ENCODE measurements at regions not wholly inside any gene's neighbourhood (a gene's known extent, or its start where the extent isn't known, plus 50 kb on each side); places are given as distances from the start of the nearest gene placed in this dataset.

DNA sequence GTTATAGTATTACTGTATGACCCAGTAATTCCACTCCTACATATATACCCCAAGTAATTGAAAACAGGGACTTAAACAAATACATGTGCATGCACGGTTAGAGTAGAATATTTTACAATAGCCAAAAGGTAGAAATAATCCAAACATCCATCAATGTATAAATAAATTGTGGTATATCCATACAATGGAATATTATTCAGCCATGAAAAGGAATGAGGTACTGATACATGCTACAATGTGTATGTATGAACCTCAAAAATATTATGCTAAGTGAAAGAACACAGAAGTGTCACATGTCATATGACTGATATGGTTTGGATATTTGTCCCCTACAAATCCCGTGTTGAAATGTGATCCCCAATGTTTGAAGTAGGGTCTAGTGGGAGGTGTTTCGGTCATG is 560.8 kb upstream of the LARGE1 start:
- DNase-seq (ENCODE audit: insufficient read length, low spot score) (no peak), FAIRE-seq (no peak)
- TF ChIP-seq POLR2AphosphoS5 (IDR thresholded peaks at IDR 0.05; ENCODE audit: low read depth, low read length) = no peak

GRCh38 chr22:34486381-34486780 is 566.1 kb upstream of the LARGE1 start:
- DNase-seq (ENCODE audit: insufficient read length, low spot score) = no peak
- FAIRE-seq = no peak
- TF ChIP-seq POU2F2 (IDR thresholded peaks at IDR 0.05; ENCODE audit: low read depth, low read length) (no peak), POLR2AphosphoS5 (IDR thresholded peaks at IDR 0.05; ENCODE audit: low read depth, low read length) (no peak), POLR2A (IDR thresholded peaks at IDR 0.05; ENCODE audit: low read depth, low read length) (no peak), TAF1 (IDR thresholded peaks at IDR 0.05; ENCODE audit: low read depth, low read length) (no peak), SPI1 (IDR thresholded peaks at IDR 0.05; ENCODE audit: low read depth, low read length) (no peak), PAX5 (IDR thresholded peaks at IDR 0.05; ENCODE audit: insufficient read depth, low read length, severe bottlenecking) (no peak)

DNA sequence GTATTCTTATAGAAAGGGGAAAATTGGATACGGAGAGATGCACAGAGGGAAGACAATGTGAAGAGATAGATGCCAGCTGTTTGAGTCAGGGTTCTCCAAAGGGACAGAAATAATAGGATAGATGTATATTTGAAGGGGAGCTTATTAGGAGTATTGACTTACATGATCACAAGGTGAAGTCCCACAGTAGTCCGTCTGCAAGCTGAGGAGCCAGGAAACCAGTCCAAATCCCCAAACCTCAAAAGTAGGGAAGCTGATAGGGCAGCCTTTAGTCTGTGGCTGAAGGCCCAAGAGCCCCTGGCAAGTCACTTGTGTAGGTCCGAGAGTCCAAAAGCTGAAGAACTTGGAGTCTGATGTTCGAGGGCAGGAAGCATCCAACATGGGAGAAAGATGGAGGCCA is 569.6 kb upstream of the LARGE1 start:
- no peak for FAIRE-seq
- DNase-seq (ENCODE audit: insufficient read length, low spot score) = no peak
- no peak for TF ChIP-seq POLR2AphosphoS5 (IDR thresholded peaks at IDR 0.05; ENCODE audit: low read depth, low read length)
- TF ChIP-seq POLR2A (IDR thresholded peaks at IDR 0.05; ENCODE audit: low read depth, low read length) = no peak
- no peak for TF ChIP-seq SPI1 (IDR thresholded peaks at IDR 0.05; ENCODE audit: low read depth, low read length)
- TF ChIP-seq POU2F2 (IDR thresholded peaks at IDR 0.05; ENCODE audit: low read depth, low read length) = no peak
- TF ChIP-seq TAF1 (IDR thresholded peaks at IDR 0.05; ENCODE audit: low read depth, low read length) = no peak
- no peak for TF ChIP-seq PAX5 (IDR thresholded peaks at IDR 0.05; ENCODE audit: insufficient read depth, low read length, severe bottlenecking)

- no peak for DNase-seq (ENCODE audit: insufficient read length, low spot score)
- TF ChIP-seq SPI1 (IDR thresholded peaks at IDR 0.05; ENCODE audit: low read depth, low read length) (no peak), TAF1 (IDR thresholded peaks at IDR 0.05; ENCODE audit: low read depth, low read length) (no peak), POLR2AphosphoS5 (IDR thresholded peaks at IDR 0.05; ENCODE audit: low read depth, low read length) (no peak), POU2F2 (IDR thresholded peaks at IDR 0.05; ENCODE audit: low read depth, low read length) (no peak), PAX5 (IDR thresholded peaks at IDR 0.05; ENCODE audit: insufficient read depth, low read length, severe bottlenecking) (no peak), POLR2A (IDR thresholded peaks at IDR 0.05; ENCODE audit: low read depth, low read length) (no peak)
- no peak for FAIRE-seq
Measured at GRCh38 chr22:34490886-34491285, 570.6 kb upstream of the LARGE1 start.

GRCh38 chr22:34493486-34493885 is 572.5 kb upstream of the ISX start:
- FAIRE-seq (no peak), DNase-seq (ENCODE audit: insufficient read length, low spot score) (no peak)
- TF ChIP-seq TAF1 (IDR thresholded peaks at IDR 0.05; ENCODE audit: low read depth, low read length) (no peak), POLR2AphosphoS5 (IDR thresholded peaks at IDR 0.05; ENCODE audit: low read depth, low read length) (no peak), POLR2A (IDR thresholded peaks at IDR 0.05; ENCODE audit: low read depth, low read length) (no peak), SPI1 (IDR thresholded peaks at IDR 0.05; ENCODE audit: low read depth, low read length) (no peak), POU2F2 (IDR thresholded peaks at IDR 0.05; ENCODE audit: low read depth, low read length) (no peak), PAX5 (IDR thresholded peaks at IDR 0.05; ENCODE audit: insufficient read depth, low read length, severe bottlenecking) (no peak)

- TF ChIP-seq POU2F2 (IDR thresholded peaks at IDR 0.05; ENCODE audit: low read depth, low read length) (no peak), POLR2AphosphoS5 (IDR thresholded peaks at IDR 0.05; ENCODE audit: low read depth, low read length) (no peak), TAF1 (IDR thresholded peaks at IDR 0.05; ENCODE audit: low read depth, low read length) (no peak), POLR2A (IDR thresholded peaks at IDR 0.05; ENCODE audit: low read depth, low read length) (no peak), SPI1 (IDR thresholded peaks at IDR 0.05; ENCODE audit: low read depth, low read length) (no peak), PAX5 (IDR thresholded peaks at IDR 0.05; ENCODE audit: insufficient read depth, low read length, severe bottlenecking) (no peak)
- FAIRE-seq = no peak
Measured at GRCh38 chr22:34501366-34501965, 564.5 kb upstream of the ISX start.

DNA sequence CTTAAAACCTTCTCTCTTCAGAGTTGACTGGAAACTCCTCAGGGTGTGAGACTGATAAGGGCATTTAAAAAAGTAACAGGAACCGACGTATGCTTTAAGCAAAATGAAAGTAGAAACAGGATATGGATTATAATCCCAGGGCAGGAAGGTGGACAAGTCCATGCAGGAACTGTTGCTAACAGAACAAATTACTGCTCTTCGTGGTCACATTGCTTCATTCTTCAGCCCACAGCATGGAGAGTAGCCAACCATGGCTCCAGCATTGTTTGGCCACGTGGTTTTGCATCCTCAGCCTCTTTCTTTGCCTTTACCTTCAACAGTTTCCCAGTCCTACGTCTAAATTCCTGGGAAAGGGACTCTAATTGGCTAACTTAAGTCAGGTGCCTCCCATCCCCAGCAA is 563.1 kb upstream of the ISX start:
- TF ChIP-seq SPI1 (IDR thresholded peaks at IDR 0.05; ENCODE audit: low read depth, low read length) (no peak), POLR2A (IDR thresholded peaks at IDR 0.05; ENCODE audit: low read depth, low read length) (no peak), TAF1 (IDR thresholded peaks at IDR 0.05; ENCODE audit: low read depth, low read length) (no peak), PAX5 (IDR thresholded peaks at IDR 0.05; ENCODE audit: insufficient read depth, low read length, severe bottlenecking) (no peak)
- no peak for FAIRE-seq
- DNase-seq (ENCODE audit: insufficient read length, low spot score) = no peak

More at GRCh38 chr22:34501366-34501965, 564.5 kb upstream of the ISX start:
- DNase-seq (ENCODE audit: insufficient read length, low spot score) = no peak

- FAIRE-seq = no peak
- TF ChIP-seq SPI1 (IDR thresholded peaks at IDR 0.05; ENCODE audit: low read depth, low read length) (no peak), POU2F2 (IDR thresholded peaks at IDR 0.05; ENCODE audit: low read depth, low read length) (no peak), TAF1 (IDR thresholded peaks at IDR 0.05; ENCODE audit: low read depth, low read length) (no peak), POLR2AphosphoS5 (IDR thresholded peaks at IDR 0.05; ENCODE audit: low read depth, low read length) (no peak), PAX5 (IDR thresholded peaks at IDR 0.05; ENCODE audit: insufficient read depth, low read length, severe bottlenecking) (no peak), POLR2A (IDR thresholded peaks at IDR 0.05; ENCODE audit: low read depth, low read length) (no peak)
- DNase-seq (ENCODE audit: insufficient read length, low spot score) = no peak
Measured at GRCh38 chr22:34508797-34509196, 557.2 kb upstream of the ISX start.

DNA sequence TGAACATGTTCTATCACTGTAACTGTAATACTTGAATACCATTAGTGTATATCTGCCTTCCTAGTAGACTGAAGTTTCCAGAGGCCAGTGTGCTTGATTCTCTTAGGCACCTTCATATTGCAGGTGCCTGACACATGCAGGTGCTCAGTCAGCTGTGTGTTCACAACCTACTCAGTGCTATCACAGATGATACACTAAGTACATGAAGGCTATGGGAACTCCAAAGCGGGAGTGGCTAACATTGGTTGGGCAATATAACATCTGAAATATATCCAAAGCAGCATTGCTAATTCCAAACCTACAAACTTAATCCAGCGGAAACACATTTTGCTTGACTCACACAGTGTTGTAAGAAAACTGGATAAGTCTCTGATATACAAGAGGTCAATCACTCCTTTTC is 539.3 kb upstream of the ISX start:
- FAIRE-seq (no peak), DNase-seq (ENCODE audit: insufficient read length, low spot score) (no peak)
- no peak for TF ChIP-seq PAX5 (IDR thresholded peaks at IDR 0.05; ENCODE audit: insufficient read depth, low read length, severe bottlenecking)
- TF ChIP-seq POLR2AphosphoS5 (IDR thresholded peaks at IDR 0.05; ENCODE audit: low read depth, low read length) = no peak
- no peak for TF ChIP-seq SPI1 (IDR thresholded peaks at IDR 0.05; ENCODE audit: low read depth, low read length)
- TF ChIP-seq POU2F2 (IDR thresholded peaks at IDR 0.05; ENCODE audit: low read depth, low read length) = no peak
- TF ChIP-seq TAF1 (IDR thresholded peaks at IDR 0.05; ENCODE audit: low read depth, low read length) = no peak
- TF ChIP-seq POLR2A (IDR thresholded peaks at IDR 0.05; ENCODE audit: low read depth, low read length) = no peak

- FAIRE-seq (no peak), DNase-seq (ENCODE audit: insufficient read length, low spot score) (no peak)
- no peak for TF ChIP-seq POLR2A (IDR thresholded peaks at IDR 0.05; ENCODE audit: low read depth, low read length)
- TF ChIP-seq POLR2AphosphoS5 (IDR thresholded peaks at IDR 0.05; ENCODE audit: low read depth, low read length) = no peak
- TF ChIP-seq SPI1 (IDR thresholded peaks at IDR 0.05; ENCODE audit: low read depth, low read length) = no peak
- no peak for TF ChIP-seq POU2F2 (IDR thresholded peaks at IDR 0.05; ENCODE audit: low read depth, low read length)
- no peak for TF ChIP-seq PAX5 (IDR thresholded peaks at IDR 0.05; ENCODE audit: insufficient read depth, low read length, severe bottlenecking)
Measured at GRCh38 chr22:34534101-34534500, 531.9 kb upstream of the ISX start.
